LNCaP clone FGC (cell line): ENCODE measurements at regions not wholly inside any gene's neighbourhood (a gene's known extent, or its start where the extent isn't known, plus 50 kb on each side); places are given as distances from the start of the nearest gene placed in this dataset.

Experiments
- DNase-seq: peaks from one replicate; pipeline ENCODE4 v3.0.0-alpha.2; 2011; ENCODE audit warnings: low read depth
- H3K4me3 ChIP-seq: 2 replicates; pipeline ENCODE4 v1.5.1; 2011; ENCODE audit warnings: mild to moderate bottlenecking, low read depth, low read length, control low read depth
- CTCF ChIP-seq: IDR thresholded peaks from 2 replicates; pipeline ENCODE4 v1.5.1; 2012; ENCODE audit warnings: mild to moderate bottlenecking; ENCODE audit not compliant: control insufficient read depth, insufficient read depth; ENCODE audit errors: extremely low read depth

GRCh38 chr4:59217910-59218631, 1982.1 kb upstream of the ADGRL3 start:
- DNase-seq: no peak
- no peak for TF ChIP-seq CTCF
- no peak overlapping the region for H3K4me3 ChIP-seq

DNA sequence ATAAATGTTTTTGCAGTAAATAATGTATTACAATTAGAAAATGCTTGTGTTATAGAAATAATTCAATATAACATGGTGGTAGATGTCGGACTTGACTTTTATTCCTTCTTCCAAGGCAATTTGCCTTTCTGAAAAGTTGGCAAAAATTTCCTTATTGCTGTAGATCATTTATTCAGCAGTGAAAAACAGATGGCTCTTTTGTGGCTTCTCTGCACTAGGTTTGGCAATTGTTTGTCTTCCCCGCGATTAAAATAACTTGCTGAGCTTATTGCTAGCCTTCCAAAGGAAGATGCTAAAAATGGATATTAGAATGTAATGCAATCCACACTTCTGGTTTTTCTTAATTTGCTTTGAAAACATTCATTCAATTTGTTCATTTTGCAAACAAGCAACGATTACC, 1977.9 kb upstream of the ADGRL3 start:
- no peak for TF ChIP-seq CTCF
- no peak overlapping the region for H3K4me3 ChIP-seq
- no peak for DNase-seq

GRCh38 chr4:59223292-59223941, 1976.7 kb upstream of the ADGRL3 start:
- TF ChIP-seq CTCF: no peak
- DNase-seq: no peak
- H3K4me3 ChIP-seq: no peak overlapping the region

GRCh38 chr4:59238212-59238611, 1961.9 kb upstream of the ADGRL3 start:
- DNase-seq: no peak
- H3K4me3 ChIP-seq: no peak overlapping the region
- no peak for TF ChIP-seq CTCF

DNA sequence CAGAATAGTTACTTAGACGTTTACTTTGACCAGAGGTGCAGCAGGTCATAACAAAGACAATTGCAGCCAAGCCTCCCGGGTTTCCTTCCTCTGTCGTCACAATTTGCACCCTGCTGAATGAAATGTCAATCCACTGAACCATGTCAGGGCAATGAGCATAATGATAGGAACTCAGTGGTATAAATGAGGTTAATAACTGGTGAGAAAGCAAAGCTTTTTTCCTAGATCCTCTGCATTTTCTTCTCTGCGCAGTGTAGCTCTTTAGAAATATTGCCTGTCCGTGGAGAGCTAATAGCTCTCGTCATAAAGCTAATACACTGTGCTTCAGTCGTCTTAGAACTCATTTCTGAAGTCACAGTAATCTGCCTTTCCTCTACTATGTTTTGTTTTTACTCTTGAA, 1960.1 kb upstream of the ADGRL3 start:
- H3K4me3 ChIP-seq: no peak overlapping the region
- DNase-seq: no peak
- TF ChIP-seq CTCF: no peak

DNA sequence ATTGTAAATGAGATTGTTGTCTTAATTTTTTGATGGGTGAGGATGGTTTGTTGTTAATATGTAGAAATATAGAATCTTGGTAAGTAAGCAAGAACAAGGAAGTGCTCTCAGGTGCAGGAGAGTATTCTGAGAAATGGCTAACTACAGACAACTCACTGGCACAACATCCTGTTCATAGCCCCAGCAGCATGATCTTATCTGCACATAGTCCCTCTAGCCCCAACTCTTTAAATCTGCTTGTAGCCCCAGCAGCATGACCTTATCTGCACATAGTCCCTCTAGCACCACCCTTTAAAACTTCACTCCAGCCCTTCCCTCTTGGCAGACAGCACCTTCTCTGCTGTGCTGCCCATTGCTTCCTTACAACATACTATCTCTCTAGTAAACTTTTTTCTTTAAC, 1957.1 kb upstream of the ADGRL3 start:
- no peak for TF ChIP-seq CTCF
- no peak overlapping the region for H3K4me3 ChIP-seq

More for the DNA sequence above, 1957.1 kb upstream of the ADGRL3 start:
- no peak for DNase-seq
